Spleen (tissue), 11 donors: ENCODE measurements at regions not wholly inside any gene's neighbourhood (a gene's known extent, or its start where the extent isn't known, plus 50 kb on each side); places are given as distances from the start of the nearest gene placed in this dataset.

ENCODE experiments used
- DNase-seq: peaks from one replicate; pipeline ENCODE4 v3.0.0-alpha.2; 2020
- H3K27ac ChIP-seq, 8 donors: fragments of 200-600 bp; sonication (generic) in 7 of 8; 1 replicate in 4 of 8; 2 replicates in 4 of 8; pipeline versions ENCODE4 v1.5.0 to v1.8.0; 2016 to 2021; ENCODE audit warnings: inconsistent platforms in 4 of 8, mild to moderate bottlenecking in 4 of 8, moderate library complexity in 1 of 8
- H3K27me3 ChIP-seq, 7 donors: fragments of 200-600 bp; sonication (generic) in 6 of 7; replicated peaks in 1 of 7; 1 replicate in 4 of 7; 2 replicates in 3 of 7; pipeline versions ENCODE4 v1.5.0 to v1.8.0; 2016 to 2021; ENCODE audit warnings: inconsistent platforms in 3 of 7, mild to moderate bottlenecking in 1 of 7
- H3K36me3 ChIP-seq, 6 donors: fragments of 200-600 bp; sonication (generic) in 5 of 6; 1 replicate in 4 of 6; 2 replicates in 2 of 6; pipeline versions ENCODE4 v1.5.0 to v1.8.0; 2016 to 2021; ENCODE audit warnings: inconsistent platforms in 2 of 6
- H3K4me1 ChIP-seq, 6 donors: fragments of 200-600 bp; sonication (generic) in 5 of 6; 1 replicate in 3 of 6; 2 replicates in 3 of 6; pipeline versions ENCODE4 v1.5.0 to v1.8.0; 2016 to 2021; ENCODE audit warnings: inconsistent platforms in 3 of 6
- H3K4me3 ChIP-seq, 8 donors: fragments of 200-600 bp; sonication (generic) in 7 of 8; 1 replicate in 4 of 8; 2 replicates in 4 of 8; pipeline versions ENCODE4 v1.5.0 to v1.8.0; 2016 to 2021; ENCODE audit warnings: inconsistent platforms in 4 of 8, mild to moderate bottlenecking in 4 of 8, moderate library complexity in 2 of 8
- H3K9me3 ChIP-seq, 8 donors: fragments of 200-600 bp; sonication (generic) in 7 of 8; 1 replicate in 4 of 8; 2 replicates in 4 of 8; pipeline versions ENCODE4 v1.5.0 to v1.8.0; 2016 to 2021; ENCODE audit warnings: inconsistent platforms in 4 of 8
- CTCF ChIP-seq, 11 experiments: fragments of 200-600 bp in 7 of 11; fragments of 450-650 bp in 4 of 11; sonication (generic) in 4 of 11; IDR thresholded peaks in 8 of 11; conservative IDR thresholded peaks in 3 of 11; 1 replicate in 7 of 11; 2 replicates in 4 of 11; pipeline versions ENCODE4 v1.4.0 to v1.8.0; 2016 to 2021; ENCODE audit warnings: antibody characterized with exemption in 11 of 11, inconsistent platforms in 4 of 11, mild to moderate bottlenecking in 1 of 11
- POLR2A ChIP-seq, 3 donors: fragments of 450-650 bp; IDR thresholded peaks; one replicate each; pipeline ENCODE4 v1.5.1; 2017; ENCODE audit warnings: antibody characterized with exemption in 3 of 3, mild to moderate bottlenecking in 1 of 3
- POLR2AphosphoS5 ChIP-seq, 3 donors: sonication (generic); formaldehyde crosslinking; IDR thresholded peaks; one replicate each; pipeline ENCODE4 v1.5.1; 2017; ENCODE audit warnings: antibody characterized with exemption in 3 of 3
- WGBS, 5 donors: extraction: QIAGEN DNeasy Blood & Tissue Kit in 3 of 5; methylation state at CpG; one replicate each; pipeline versions ENCODE4 v1.1.5 to v1.1.7; 2013 to 2018; 5-methylcytosine and 5-hydroxymethylcytosine counted together
- intact Hi-C: fragments of 100-400 bp; cut with DNase I; formaldehyde crosslinking; loops from one replicate; pipeline ENCODE4 v1.15.0; 2023; ENCODE audit warnings: low total_unique reads
- donor health status: healthy with polysubstance abuse.
- donor health status: DM: no; HTN: no; CAD: no; lungs with moderate emphysema.
- donor health status: DM: no; HTN: no; CAD: no.
- donor health status: Bipolar disorder and iron deficiency.
- donor health status: healthy.
- donor health status: DM: no; HTN: no; CAD: no.
- donor health status: DM: yes; HTN: yes; CAD: no.

- Histone ChIP-seq H3K9me3 (peaks cover 0 to 7% (median 2%) of the 10 kb centered on the region in 8 donors), H3K36me3 (no peaks in the 10 kb centered on the region), H3K27me3 (peaks cover 0 to 4% (median 0%) of the 10 kb centered on the region in 7 donors), H3K4me3 (no peak overlapping the region), H3K27ac (no peak overlapping the region), H3K4me1 (no peaks in the 10 kb centered on the region)
- no peak for TF ChIP-seq POLR2AphosphoS5 (IDR thresholded peaks at IDR 0.05)
- TF ChIP-seq POLR2A (IDR thresholded peaks at IDR 0.05) = no peak
- no peak for TF ChIP-seq CTCF (IDR thresholded peaks at IDR 0.05 in 8 of 11, conservative IDR thresholded peaks at IDR 0.05 in 3 of 11)
- DNase-seq = no peak
- intact Hi-C loops = no loop called here
- 51 to 72% (median 59%) methylated on average over 7 of the region's 7 CpGs for WGBS, 5 donors
Observed at GRCh38 chr6:168201383-168201782, 118.2 kb downstream of the DACT2 start.

GRCh38 chr6:168200571-168201134, 118.9 kb downstream of the DACT2 start:
- no peak for DNase-seq
- TF ChIP-seq POLR2AphosphoS5 (IDR thresholded peaks at IDR 0.05) (no peak), CTCF (IDR thresholded peaks at IDR 0.05 in 8 of 11, conservative IDR thresholded peaks at IDR 0.05 in 3 of 11) (no peak), POLR2A (IDR thresholded peaks at IDR 0.05) (no peak)
- Histone ChIP-seq H3K36me3 (no peaks in the 10 kb centered on the region), H3K27me3 (peaks cover 0 to 4% (median 0%) of the 10 kb centered on the region in 7 donors), H3K27ac (no peak overlapping the region), H3K4me3 (no peak overlapping the region), H3K4me1 (no peaks in the 10 kb centered on the region), H3K9me3 (peaks cover 0 to 7% (median 2%) of the 10 kb centered on the region in 8 donors)
- 82 to 95% (median 86%) methylated on average over 8 of the region's 8 CpGs for WGBS, 5 donors
- intact Hi-C loops = no loop called here

- no peak for DNase-seq
- Histone ChIP-seq H3K9me3 (no peaks in the 10 kb centered on the region), H3K4me1 (no peaks in the 10 kb centered on the region), H3K4me3 (no peak overlapping the region), H3K27me3 (peaks cover 0 to 22% (median 0%) of the 10 kb centered on the region in 7 donors), H3K27ac (no peak overlapping the region), H3K36me3 (no peaks in the 10 kb centered on the region)
- WGBS, 5 donors = 74 to 87% (median 80%) methylated on average over 15 to 21 of the region's 21 CpGs
- TF ChIP-seq POLR2AphosphoS5 (IDR thresholded peaks at IDR 0.05) (no peak), CTCF (IDR thresholded peaks at IDR 0.05 in 8 of 11, conservative IDR thresholded peaks at IDR 0.05 in 3 of 11) (no peak), POLR2A (IDR thresholded peaks at IDR 0.05) (no peak)
- intact Hi-C loops = no loop called here
Observed at GRCh38 chr6:168198302-168199180, 119.5 kb upstream of the FRMD1 start.

- no peak for DNase-seq
- Histone ChIP-seq H3K36me3 (no peaks in the 10 kb centered on the region), H3K27ac (no peak overlapping the region), H3K27me3 (peaks cover 0 to 30% (median 0%) of the 10 kb centered on the region in 7 donors), H3K9me3 (no peaks in the 10 kb centered on the region), H3K4me3 (no peak overlapping the region), H3K4me1 (no peaks in the 10 kb centered on the region)
- intact Hi-C loops = no loop called here
- 79 to 91% (median 85%) methylated on average over 9 to 10 of the region's 10 CpGs for WGBS, 5 donors
- TF ChIP-seq POLR2AphosphoS5 (IDR thresholded peaks at IDR 0.05) (no peak), CTCF (IDR thresholded peaks at IDR 0.05 in 8 of 11, conservative IDR thresholded peaks at IDR 0.05 in 3 of 11) (no peak), POLR2A (IDR thresholded peaks at IDR 0.05) (no peak)
Observed at GRCh38 chr6:168197636-168198301, 118.8 kb upstream of the FRMD1 start.
